ENCODE measurements at regions not wholly inside any gene's neighbourhood (a gene's known extent, or its start where the extent isn't known, plus 50 kb on each side); places are given as distances from the start of the nearest gene placed in this dataset.

GRCh38 chr2:122831649-122832048 lies 1076.2 kb downstream of the TSN start:
- no peak overlapping the region for H3K4me3 ChIP-seq

GRCh38 chr2:122843503-122843902 lies 1088.1 kb downstream of the TSN start:
- Histone ChIP-seq H3K27ac (no peak overlapping the region), H3K4me3 (no peak overlapping the region)

More at GRCh38 chr2:122831649-122832048, 1076.2 kb downstream of the TSN start:
- no peak overlapping the region for H3K27ac ChIP-seq

- H3K4me3 ChIP-seq, result no peak overlapping the region
- H3K27ac ChIP-seq, result no peak overlapping the region
Observed at GRCh38 chr2:122851161-122851560, 1095.7 kb downstream of the TSN start.

- H3K27ac ChIP-seq, result no peak overlapping the region
- H3K4me3 ChIP-seq, result no peak overlapping the region
Observed at GRCh38 chr2:122851972-122852531, 1096.6 kb downstream of the TSN start.

GRCh38 chr2:122856696-122857095 lies 1101.2 kb downstream of the TSN start:
- no peak overlapping the region for H3K4me3 ChIP-seq
- H3K27ac ChIP-seq, result no peak overlapping the region

- no peak overlapping the region for H3K27ac ChIP-seq
- H3K4me3 ChIP-seq, result no peak overlapping the region
Observed at GRCh38 chr2:122858075-122858702, 1102.7 kb downstream of the TSN start.

- no peak overlapping the region for H3K27ac ChIP-seq
- H3K4me3 ChIP-seq, result no peak overlapping the region
Observed at GRCh38 chr2:122858813-122859212, 1103.4 kb downstream of the TSN start.

- no peak overlapping the region for H3K27ac ChIP-seq
- no peak overlapping the region for H3K4me3 ChIP-seq
Observed at GRCh38 chr2:122859260-122859659, 1103.8 kb downstream of the TSN start.

- Histone ChIP-seq H3K27ac (no peak overlapping the region), H3K4me3 (no peak overlapping the region)
Observed at GRCh38 chr2:122863532-122863931, 1108.1 kb downstream of the TSN start.

- no peak overlapping the region for H3K4me3 ChIP-seq
- H3K27ac ChIP-seq, result no peak overlapping the region
Observed at GRCh38 chr2:122864728-122865127, 1109.3 kb downstream of the TSN start.

- Histone ChIP-seq H3K4me3 (no peak overlapping the region), H3K27ac (no peak overlapping the region)
Observed at GRCh38 chr2:122866095-122866494, 1110.6 kb downstream of the TSN start.

GRCh38 chr2:122867941-122868340 lies 1112.5 kb downstream of the TSN start:
- H3K27ac ChIP-seq, result no peak overlapping the region
- H3K4me3 ChIP-seq, result no peak overlapping the region

GRCh38 chr2:122868646-122869275 lies 1113.3 kb downstream of the TSN start:
- Histone ChIP-seq H3K4me3 (no peak overlapping the region), H3K27ac (no peak overlapping the region)

- Histone ChIP-seq H3K27ac (no peak overlapping the region), H3K4me3 (no peak overlapping the region)
Observed at GRCh38 chr2:122873951-122874350, 1118.5 kb downstream of the TSN start.

- Histone ChIP-seq H3K4me3 (no peak overlapping the region), H3K27ac (no peak overlapping the region)
Observed at GRCh38 chr2:122875091-122875865, 1119.8 kb downstream of the TSN start.

GRCh38 chr2:122883849-122884248 lies 1128.4 kb downstream of the TSN start:
- H3K4me3 ChIP-seq, result no peak overlapping the region
- H3K27ac ChIP-seq, result no peak overlapping the region

GRCh38 chr2:122884889-122885288 lies 1129.4 kb downstream of the TSN start:
- Histone ChIP-seq H3K4me3 (no peak overlapping the region), H3K27ac (no peak overlapping the region)

- no peak overlapping the region for H3K4me3 ChIP-seq
- no peak overlapping the region for H3K27ac ChIP-seq
Observed at GRCh38 chr2:122885436-122885835, 1130.0 kb downstream of the TSN start.

GRCh38 chr2:122886479-122887145 lies 1131.2 kb downstream of the TSN start:
- Histone ChIP-seq H3K27ac (no peak overlapping the region), H3K4me3 (no peak overlapping the region)

- no peak overlapping the region for H3K27ac ChIP-seq
- no peak overlapping the region for H3K4me3 ChIP-seq
Observed at GRCh38 chr2:122899614-122900013, 1125.5 kb upstream of the CNTNAP5 start.
